Panc1 (cell line): ENCODE measurements at regions not wholly inside any gene's neighbourhood (a gene's known extent, or its start where the extent isn't known, plus 50 kb on each side); places are given as distances from the start of the nearest gene placed in this dataset.

Experiments
- ATAC-seq: fragments of 200-7000 bp; cut with Tn5 transposase; 2 replicates; pipeline ENCODE4 v1.9.1; 2020; ENCODE audit warnings: mild to moderate bottlenecking, moderate library complexity
- BruUV-seq: library from RNA; stranded (reverse); fragments of 400-500 nt; replicated peaks from 2 replicates; lab custom pipeline; 2021; lab: Mats Ljungman, UMichigan
- CTCF ChIA-PET: fragments of 300-600 bp; sonication (Branson Sonifier 250); formaldehyde crosslinking; loops from one replicate; lab custom pipeline; 2022; ENCODE audit warnings: antibody characterized with exemption; lab: Charles Lee
- POLR2A ChIA-PET: fragments of 300-600 bp; sonication (Branson Sonifier 250); formaldehyde crosslinking; loops from one replicate; lab custom pipeline; 2022; ENCODE audit warnings: antibody characterized with exemption; lab: Charles Lee
- DNase-seq: peaks from one replicate; pipeline ENCODE4 v3.0.0-alpha.2; 2010; ENCODE audit warnings: low read depth, low spot score
- H3K27ac ChIP-seq: 2 replicates; pipeline ENCODE4 v1.5.1; 2011; ENCODE audit warnings: mild to moderate bottlenecking, low read length, inconsistent platforms
- H3K27me3 ChIP-seq: fragments of 200-500 bp; sonication (Bioruptor generic); 2 replicates; pipeline ENCODE4 v1.6.0; 2014; ENCODE audit warnings: low read length, inconsistent platforms; ENCODE audit not compliant: control insufficient read depth, insufficient read depth
- H3K36me3 ChIP-seq: fragments of 200-500 bp; sonication (Bioruptor generic); 2 replicates; pipeline ENCODE4 v1.5.1; 2014; ENCODE audit warnings: inconsistent platforms, mild to moderate bottlenecking, low read length, moderate library complexity; ENCODE audit not compliant: control insufficient read depth, insufficient read depth
- H3K4me1 ChIP-seq: 2 replicates; pipeline ENCODE4 v1.5.1; 2011; ENCODE audit warnings: inconsistent platforms, mild to moderate bottlenecking, low read length, moderate library complexity; ENCODE audit not compliant: control insufficient read depth, insufficient read depth
- H3K4me3 ChIP-seq, 2 experiments: 2 replicates each; pipeline ENCODE4 v1.5.1; 2011 to 2012; ENCODE audit warnings: low read depth in 2 of 2, low read length in 2 of 2, mild to moderate bottlenecking in 2 of 2, inconsistent platforms in 1 of 2, moderate library complexity in 1 of 2
- H3K9me3 ChIP-seq: fragments of 200-500 bp; sonication (Bioruptor generic); 2 replicates; pipeline ENCODE4 v1.5.1; 2014; ENCODE audit warnings: low read depth, mild to moderate bottlenecking, inconsistent platforms, low read length, moderate library complexity; ENCODE audit not compliant: control insufficient read depth, insufficient read depth
- CTCF ChIP-seq: fragments of 450-650 bp; IDR thresholded peaks from 2 replicates; pipeline ENCODE4 v1.5.1; 2017; ENCODE audit warnings: mild to moderate bottlenecking
- POLR2AphosphoS5 ChIP-seq: IDR thresholded peaks from 2 replicates; pipeline ENCODE4 v1.6.1; 2012; ENCODE audit warnings: mild to moderate bottlenecking, low read depth, low read length, moderate library complexity
- REST ChIP-seq, 2 experiments: IDR thresholded peaks; 2 replicates each; pipeline ENCODE4 v1.6.1; 2011 to 2012; ENCODE audit warnings: low read depth in 2 of 2, control low read depth in 1 of 2, low read length in 1 of 2, mild to moderate bottlenecking in 1 of 2, moderate library complexity in 1 of 2; ENCODE audit not compliant: insufficient read depth in 1 of 2
- SIN3A ChIP-seq: IDR thresholded peaks from 2 replicates; pipeline ENCODE4 v1.6.1; 2012; ENCODE audit warnings: low read depth, mild to moderate bottlenecking, low read length, moderate library complexity, borderline replicate concordance; ENCODE audit not compliant: insufficient read depth
- TCF7L2 ChIP-seq: IDR thresholded peaks from 2 replicates; pipeline ENCODE4 v1.6.1; 2011; ENCODE audit warnings: mild to moderate bottlenecking, low read depth, low read length, inconsistent platforms
- in situ Hi-C: cut with HindIII; loops from 2 replicates; pipeline ENCODE4 v1.10.0; 2016; ENCODE audit warnings: low sequenced_read_pairs, low pct_unique_long_range_greater_than_20kb
- intact Hi-C: fragments of 100-400 bp; cut with micrococcal nuclease; formaldehyde crosslinking; loops from one replicate; pipeline ENCODE4 v1.10.0; 2022; ENCODE audit not compliant: unreplicated experiment

- CTCF ChIA-PET = no interaction called here
- H3K27me3 ChIP-seq = no peaks in the 10 kb centered on the region
- intact Hi-C loops (no loop called here), in situ Hi-C loops (no loop called here)
- H3K36me3 ChIP-seq = no peaks in the 10 kb centered on the region
- no peak for DNase-seq
- POLR2A ChIA-PET = no interaction called here
- no peak for ATAC-seq
- H3K4me3 ChIP-seq = no peak overlapping the region
- H3K9me3 ChIP-seq = no peaks in the 10 kb centered on the region
- H3K27ac ChIP-seq = no peak overlapping the region
- no TSS peak for BruUV-seq
- no peak for TF ChIP-seq SIN3A
- no peak for TF ChIP-seq CTCF
- TF ChIP-seq REST (IDR thresholded peaks at IDR 0.05; ENCODE audit: insufficient read depth in 1 of 2, low read depth in 2 of 2, low read length in 1 of 2) = no peak
- TF ChIP-seq TCF7L2 = no peak
- TF ChIP-seq POLR2AphosphoS5 = no peak
- no peaks in the 10 kb centered on the region for H3K4me1 ChIP-seq
Measured at GRCh38 chr21:16796776-16797175, 716.1 kb upstream of the CXADR start.

DNA sequence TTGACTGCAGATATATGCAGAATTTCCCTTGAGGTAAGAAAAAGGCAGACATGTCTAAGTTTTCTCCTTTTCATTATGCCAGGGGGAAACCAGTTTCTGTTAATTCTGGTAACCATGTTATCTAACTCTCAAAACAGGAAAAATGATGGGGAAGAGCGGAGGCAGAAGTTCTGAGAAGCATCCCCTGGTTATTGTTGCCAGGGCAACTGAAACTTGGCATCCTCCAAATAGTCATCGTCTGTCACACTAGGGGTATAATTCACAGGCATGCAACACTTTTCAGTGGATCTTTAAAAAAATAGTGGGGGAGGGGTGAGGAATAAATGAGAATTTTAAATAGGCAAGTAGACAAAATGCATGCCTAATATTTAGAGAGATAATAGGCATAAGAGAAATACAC lies 715.3 kb upstream of the CXADR start:
- intact Hi-C loops = no loop called here
- DNase-seq = no peak
- ATAC-seq = no peak
- Histone ChIP-seq H3K4me3 (no peak overlapping the region), H3K27me3 (no peaks in the 10 kb centered on the region), H3K9me3 (no peaks in the 10 kb centered on the region), H3K36me3 (no peaks in the 10 kb centered on the region), H3K4me1 (no peaks in the 10 kb centered on the region), H3K27ac (no peak overlapping the region)
- ChIA-PET POLR2A (no interaction called here), CTCF (no interaction called here)
- no TSS peak for BruUV-seq
- in situ Hi-C loops = no loop called here
- TF ChIP-seq TCF7L2 = no peak
- no peak for TF ChIP-seq POLR2AphosphoS5
- no peak for TF ChIP-seq REST (IDR thresholded peaks at IDR 0.05; ENCODE audit: insufficient read depth in 1 of 2, low read depth in 2 of 2, low read length in 1 of 2)
- no peak for TF ChIP-seq CTCF
- no peak for TF ChIP-seq SIN3A
